ENCODE measurements at regions not wholly inside any gene's neighbourhood (a gene's known extent, or its start where the extent isn't known, plus 50 kb on each side); places are given as distances from the start of the nearest gene placed in this dataset.

- TF ChIP-seq POLR2A (IDR thresholded peaks at IDR 0.05) (no peak), CTCF (IDR thresholded peaks at IDR 0.05) (no peak)
These were observed 739.4 kb upstream of the IGFBP3 start for GRCh38 chr7:46660402-46660980.

All from heart left ventricle (tissue), 13 donors.